ENCODE measurements at regions not wholly inside any gene's neighbourhood (a gene's known extent, or its start where the extent isn't known, plus 50 kb on each side); places are given as distances from the start of the nearest gene placed in this dataset.

DNA sequence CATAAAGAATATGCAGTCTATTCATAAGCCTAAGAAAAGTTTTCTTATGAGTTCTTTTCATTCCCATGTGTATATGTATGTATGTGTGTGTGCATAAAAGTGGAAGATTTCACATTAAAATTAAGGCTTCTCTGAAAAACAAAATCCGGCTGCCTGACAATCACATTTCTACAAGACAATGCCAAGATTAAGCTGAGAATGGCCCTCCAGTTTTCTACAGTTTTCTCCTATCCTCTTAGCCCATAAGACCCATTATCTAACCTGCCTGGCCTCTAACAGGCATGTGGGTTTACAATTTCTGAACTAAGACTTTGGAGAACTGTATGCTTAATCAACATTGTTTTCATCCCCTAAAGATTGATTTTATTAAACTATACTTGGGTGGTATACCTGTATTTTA, 446.0 kb upstream of the SEMA3A start:
- TF ChIP-seq, protein P1, sequence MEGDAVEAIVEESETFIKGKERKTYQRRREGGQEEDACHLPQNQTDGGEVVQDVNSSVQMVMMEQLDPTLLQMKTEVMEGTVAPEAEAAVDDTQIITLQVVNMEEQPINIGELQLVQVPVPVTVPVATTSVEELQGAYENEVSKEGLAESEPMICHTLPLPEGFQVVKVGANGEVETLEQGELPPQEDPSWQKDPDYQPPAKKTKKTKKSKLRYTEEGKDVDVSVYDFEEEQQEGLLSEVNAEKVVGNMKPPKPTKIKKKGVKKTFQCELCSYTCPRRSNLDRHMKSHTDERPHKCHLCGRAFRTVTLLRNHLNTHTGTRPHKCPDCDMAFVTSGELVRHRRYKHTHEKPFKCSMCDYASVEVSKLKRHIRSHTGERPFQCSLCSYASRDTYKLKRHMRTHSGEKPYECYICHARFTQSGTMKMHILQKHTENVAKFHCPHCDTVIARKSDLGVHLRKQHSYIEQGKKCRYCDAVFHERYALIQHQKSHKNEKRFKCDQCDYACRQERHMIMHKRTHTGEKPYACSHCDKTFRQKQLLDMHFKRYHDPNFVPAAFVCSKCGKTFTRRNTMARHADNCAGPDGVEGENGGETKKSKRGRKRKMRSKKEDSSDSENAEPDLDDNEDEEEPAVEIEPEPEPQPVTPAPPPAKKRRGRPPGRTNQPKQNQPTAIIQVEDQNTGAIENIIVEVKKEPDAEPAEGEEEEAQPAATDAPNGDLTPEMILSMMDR (IDR thresholded peaks at IDR 0.05), result no peak
- no peak for TF ChIP-seq TAF1 (IDR thresholded peaks at IDR 0.05; ENCODE audit: borderline replicate concordance, low read depth, low read length)
- TF ChIP-seq SIN3A (IDR thresholded peaks at IDR 0.05; ENCODE audit: borderline replicate concordance, low read depth, low read length), result no peak
- TF ChIP-seq, protein P2, sequence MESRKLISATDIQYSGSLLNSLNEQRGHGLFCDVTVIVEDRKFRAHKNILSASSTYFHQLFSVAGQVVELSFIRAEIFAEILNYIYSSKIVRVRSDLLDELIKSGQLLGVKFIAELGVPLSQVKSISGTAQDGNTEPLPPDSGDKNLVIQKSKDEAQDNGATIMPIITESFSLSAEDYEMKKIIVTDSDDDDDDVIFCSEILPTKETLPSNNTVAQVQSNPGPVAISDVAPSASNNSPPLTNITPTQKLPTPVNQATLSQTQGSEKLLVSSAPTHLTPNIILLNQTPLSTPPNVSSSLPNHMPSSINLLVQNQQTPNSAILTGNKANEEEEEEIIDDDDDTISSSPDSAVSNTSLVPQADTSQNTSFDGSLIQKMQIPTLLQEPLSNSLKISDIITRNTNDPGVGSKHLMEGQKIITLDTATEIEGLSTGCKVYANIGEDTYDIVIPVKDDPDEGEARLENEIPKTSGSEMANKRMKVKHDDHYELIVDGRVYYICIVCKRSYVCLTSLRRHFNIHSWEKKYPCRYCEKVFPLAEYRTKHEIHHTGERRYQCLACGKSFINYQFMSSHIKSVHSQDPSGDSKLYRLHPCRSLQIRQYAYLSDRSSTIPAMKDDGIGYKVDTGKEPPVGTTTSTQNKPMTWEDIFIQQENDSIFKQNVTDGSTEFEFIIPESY (IDR thresholded peaks at IDR 0.05; ENCODE audit: borderline replicate concordance, low read depth), result no peak
- TF ChIP-seq, protein P3, sequence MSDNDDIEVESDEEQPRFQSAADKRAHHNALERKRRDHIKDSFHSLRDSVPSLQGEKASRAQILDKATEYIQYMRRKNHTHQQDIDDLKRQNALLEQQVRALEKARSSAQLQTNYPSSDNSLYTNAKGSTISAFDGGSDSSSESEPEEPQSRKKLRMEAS (IDR thresholded peaks at IDR 0.05; ENCODE audit: low read depth), result no peak
- no peak for TF ChIP-seq NRF1 (IDR thresholded peaks at IDR 0.05; ENCODE audit: low read depth, low read length)
- no peak for TF ChIP-seq EP300 (IDR thresholded peaks at IDR 0.05; ENCODE audit: borderline replicate concordance in 1 of 2, low read depth in 1 of 2, low read length in 1 of 2)
- no peak for TF ChIP-seq POLR2AphosphoS5 (IDR thresholded peaks at IDR 0.05; ENCODE audit: low read depth, low read length)
- no peak for TF ChIP-seq EZH2phosphoT487 (IDR thresholded peaks at IDR 0.05; ENCODE audit: borderline replicate concordance, low read depth)
